Sigmoid colon (tissue), 4 donors: ENCODE measurements at regions not wholly inside any gene's neighbourhood (a gene's known extent, or its start where the extent isn't known, plus 50 kb on each side); places are given as distances from the start of the nearest gene placed in this dataset.

Experiments used
- POLR2A ChIP-seq, 2 donors: fragments of 450-650 bp; IDR thresholded peaks; one replicate each; pipeline ENCODE4 v1.6.1; 2016; ENCODE audit warnings: antibody characterized with exemption in 2 of 2, mild to moderate bottlenecking in 2 of 2, moderate library complexity in 2 of 2
- POLR2AphosphoS5 ChIP-seq, 4 donors: sonication (generic); formaldehyde crosslinking; IDR thresholded peaks; one replicate each; pipeline ENCODE4 v1.6.1; 2017; ENCODE audit warnings: antibody characterized with exemption in 4 of 4
- TF ChIP-seq, protein P1 (sequence below), 4 experiments: fragments of 450-650 bp in 3 of 4; fragments of 200-600 bp in 1 of 4; IDR thresholded peaks; one replicate each; pipeline ENCODE4 v1.5.1; 2016 to 2019; ENCODE audit warnings: antibody characterized with exemption in 4 of 4, mild to moderate bottlenecking in 3 of 4, moderate library complexity in 2 of 4

DNA sequence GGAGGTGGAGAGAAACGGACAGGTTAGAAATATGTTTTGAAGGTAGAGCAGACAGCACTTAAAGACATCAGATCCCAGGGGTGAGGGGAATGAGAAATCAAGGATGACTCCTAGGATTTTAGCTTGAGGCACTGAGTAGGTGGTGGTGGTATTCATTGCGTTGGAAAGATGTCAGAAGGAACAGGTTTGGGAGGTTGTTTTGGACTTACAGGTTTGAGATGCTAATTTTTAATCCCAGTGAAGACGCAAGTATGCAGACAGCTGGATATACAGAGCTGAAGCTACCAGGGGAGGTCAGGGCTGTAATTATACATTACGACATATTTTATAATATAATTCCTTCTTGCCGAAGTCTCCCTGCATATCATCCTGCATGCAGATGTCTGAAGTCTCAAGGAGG lies 433.3 kb downstream of the XYLT1 start:
- TF ChIP-seq, protein P1, sequence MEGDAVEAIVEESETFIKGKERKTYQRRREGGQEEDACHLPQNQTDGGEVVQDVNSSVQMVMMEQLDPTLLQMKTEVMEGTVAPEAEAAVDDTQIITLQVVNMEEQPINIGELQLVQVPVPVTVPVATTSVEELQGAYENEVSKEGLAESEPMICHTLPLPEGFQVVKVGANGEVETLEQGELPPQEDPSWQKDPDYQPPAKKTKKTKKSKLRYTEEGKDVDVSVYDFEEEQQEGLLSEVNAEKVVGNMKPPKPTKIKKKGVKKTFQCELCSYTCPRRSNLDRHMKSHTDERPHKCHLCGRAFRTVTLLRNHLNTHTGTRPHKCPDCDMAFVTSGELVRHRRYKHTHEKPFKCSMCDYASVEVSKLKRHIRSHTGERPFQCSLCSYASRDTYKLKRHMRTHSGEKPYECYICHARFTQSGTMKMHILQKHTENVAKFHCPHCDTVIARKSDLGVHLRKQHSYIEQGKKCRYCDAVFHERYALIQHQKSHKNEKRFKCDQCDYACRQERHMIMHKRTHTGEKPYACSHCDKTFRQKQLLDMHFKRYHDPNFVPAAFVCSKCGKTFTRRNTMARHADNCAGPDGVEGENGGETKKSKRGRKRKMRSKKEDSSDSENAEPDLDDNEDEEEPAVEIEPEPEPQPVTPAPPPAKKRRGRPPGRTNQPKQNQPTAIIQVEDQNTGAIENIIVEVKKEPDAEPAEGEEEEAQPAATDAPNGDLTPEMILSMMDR (IDR thresholded peaks at IDR 0.05) = no peak
- TF ChIP-seq POLR2A (IDR thresholded peaks at IDR 0.05) (no peak), POLR2AphosphoS5 (IDR thresholded peaks at IDR 0.05) (no peak)
